ENCODE measurements at regions not wholly inside any gene's neighbourhood (a gene's known extent, or its start where the extent isn't known, plus 50 kb on each side); places are given as distances from the start of the nearest gene placed in this dataset.

GRCh38 chr4:149933120-149933519 is 117.5 kb upstream of the IQCM start:
- TF ChIP-seq CSRNP3 (CRISPR knock-in tag; IDR thresholded peaks at IDR 0.05) (no peak), CSDC2 (CRISPR knock-in tag; IDR thresholded peaks at IDR 0.05) (no peak), PPARA (CRISPR knock-in tag; IDR thresholded peaks at IDR 0.05; ENCODE audit: borderline replicate concordance) (no peak), CREB5 (CRISPR knock-in tag; IDR thresholded peaks at IDR 0.05; ENCODE audit: low read depth) (no peak), PATZ1 (CRISPR knock-in tag; IDR thresholded peaks at IDR 0.05; ENCODE audit: borderline replicate concordance) (no peak), TOX (CRISPR knock-in tag; IDR thresholded peaks at IDR 0.05; ENCODE audit: borderline replicate concordance) (no peak), RARB (CRISPR knock-in tag; IDR thresholded peaks at IDR 0.05) (no peak)
- ATAC-seq = no peak

GRCh38 chr4:149933883-149934282 is 118.2 kb upstream of the IQCM start:
- no peak for ATAC-seq

More at GRCh38 chr4:149933883-149934282, 118.2 kb upstream of the IQCM start:
- no peak for TF ChIP-seq ZC3H10 (CRISPR knock-in tag; IDR thresholded peaks at IDR 0.05)
- TF ChIP-seq ZNF8 (CRISPR knock-in tag; IDR thresholded peaks at IDR 0.05) = no peak
- TF ChIP-seq CSDC2 (CRISPR knock-in tag; IDR thresholded peaks at IDR 0.05) = no peak
- no peak for TF ChIP-seq TOX (CRISPR knock-in tag; IDR thresholded peaks at IDR 0.05; ENCODE audit: borderline replicate concordance)
- no peak for TF ChIP-seq BACH2 (CRISPR knock-in tag; IDR thresholded peaks at IDR 0.05; ENCODE audit: borderline replicate concordance)
- no peak for TF ChIP-seq ZNF565 (CRISPR knock-in tag; conservative IDR thresholded peaks at IDR 0.05; ENCODE audit: low read depth)
- no peak for TF ChIP-seq TSHZ2 (CRISPR knock-in tag; IDR thresholded peaks at IDR 0.05)
- TF ChIP-seq CSRNP3 (CRISPR knock-in tag; IDR thresholded peaks at IDR 0.05) = no peak
- no peak for TF ChIP-seq SNAI2 (CRISPR knock-in tag; IDR thresholded peaks at IDR 0.05)
- TF ChIP-seq ZFP30 (CRISPR knock-in tag; IDR thresholded peaks at IDR 0.05) = no peak
- no peak for TF ChIP-seq PATZ1 (CRISPR knock-in tag; IDR thresholded peaks at IDR 0.05; ENCODE audit: borderline replicate concordance)
- no peak for TF ChIP-seq ESRRG (CRISPR knock-in tag; IDR thresholded peaks at IDR 0.05)
- no peak for TF ChIP-seq PPARA (CRISPR knock-in tag; IDR thresholded peaks at IDR 0.05; ENCODE audit: borderline replicate concordance)
- no peak for TF ChIP-seq ISL1 (CRISPR knock-in tag; IDR thresholded peaks at IDR 0.05)
- TF ChIP-seq GLIS3 (CRISPR knock-in tag; IDR thresholded peaks at IDR 0.05) = no peak
- no peak for TF ChIP-seq TCF4 (CRISPR knock-in tag; IDR thresholded peaks at IDR 0.05; ENCODE audit: borderline replicate concordance)
- TF ChIP-seq ZNF70 (CRISPR knock-in tag; IDR thresholded peaks at IDR 0.05) = no peak
- no peak for TF ChIP-seq RARB (CRISPR knock-in tag; IDR thresholded peaks at IDR 0.05)
- TF ChIP-seq OSR1 (CRISPR knock-in tag; IDR thresholded peaks at IDR 0.05) = no peak
- no peak for TF ChIP-seq ARNTL (CRISPR knock-in tag; IDR thresholded peaks at IDR 0.05; ENCODE audit: borderline replicate concordance, low read depth)
